Peyer's patch (tissue), 4 donors: ENCODE measurements at regions not wholly inside any gene's neighbourhood (a gene's known extent, or its start where the extent isn't known, plus 50 kb on each side); places are given as distances from the start of the nearest gene placed in this dataset.

Experiments
- CTCF ChIP-seq, 6 experiments: fragments of 450-650 bp in 4 of 6; fragments of 200-600 bp in 2 of 6; sonication (generic) in 1 of 6; IDR thresholded peaks; one replicate each; pipeline ENCODE4 v1.5.1; 2017 to 2019; ENCODE audit warnings: antibody characterized with exemption in 6 of 6, mild to moderate bottlenecking in 3 of 6, moderate library complexity in 1 of 6
- POLR2A ChIP-seq, 2 donors: fragments of 450-650 bp; IDR thresholded peaks; one replicate each; pipeline ENCODE4 v1.5.1; 2017; ENCODE audit warnings: antibody characterized with exemption in 2 of 2, mild to moderate bottlenecking in 2 of 2, moderate library complexity in 2 of 2

GRCh38 chr12:116432314-116432750 is 126.8 kb upstream of the MAP1LC3B2 start:
- TF ChIP-seq CTCF (IDR thresholded peaks at IDR 0.05) (no peak), POLR2A (IDR thresholded peaks at IDR 0.05) (no peak)
